GM19043 (cell line): ENCODE measurements at regions not wholly inside any gene's neighbourhood (a gene's known extent, or its start where the extent isn't known, plus 50 kb on each side); places are given as distances from the start of the nearest gene placed in this dataset.

ENCODE experiments used
- ATAC-seq: cut with Tn5 transposase; IDR thresholded peaks from one replicate; pipeline ENCODE4 v1.9.1; 2021; ENCODE audit warnings: low read depth; ENCODE audit not compliant: unreplicated experiment

- no peak for ATAC-seq
These were observed 440.0 kb upstream of the IGFBP7 start for GRCh38 chr4:57550198-57550597.

- ATAC-seq, result no peak
These were observed 438.7 kb upstream of the IGFBP7 start for GRCh38 chr4:57548856-57549255.

GRCh38 chr4:57544811-57545654 is 434.8 kb upstream of the IGFBP7 start:
- ATAC-seq, result no peak

GRCh38 chr4:57504797-57505530 is 394.8 kb upstream of the IGFBP7 start:
- no peak for ATAC-seq

GRCh38 chr4:57504139-57504538 is 394.0 kb upstream of the IGFBP7 start:
- no peak for ATAC-seq

- ATAC-seq, result no peak
These were observed 391.5 kb upstream of the IGFBP7 start for GRCh38 chr4:57501720-57502119.

- no peak for ATAC-seq
These were observed 389.6 kb upstream of the IGFBP7 start for GRCh38 chr4:57499786-57500185.

- ATAC-seq, result no peak
These were observed 388.1 kb upstream of the IGFBP7 start for GRCh38 chr4:57498251-57498650.

GRCh38 chr4:57496697-57497471 is 386.7 kb upstream of the IGFBP7 start:
- ATAC-seq, result no peak

- no peak for ATAC-seq
These were observed 384.6 kb upstream of the IGFBP7 start for GRCh38 chr4:57494821-57495220.

- no peak for ATAC-seq
These were observed 382.2 kb upstream of the IGFBP7 start for GRCh38 chr4:57492251-57492878.

- no peak for ATAC-seq
These were observed 381.2 kb upstream of the IGFBP7 start for GRCh38 chr4:57491388-57491787.

GRCh38 chr4:57490520-57491255 is 380.5 kb upstream of the IGFBP7 start:
- no peak for ATAC-seq

GRCh38 chr4:57488366-57489162 is 378.4 kb upstream of the IGFBP7 start:
- no peak for ATAC-seq

GRCh38 chr4:57475424-57475823 is 365.2 kb upstream of the IGFBP7 start:
- ATAC-seq, result no peak

GRCh38 chr4:57465321-57466056 is 355.3 kb upstream of the IGFBP7 start:
- no peak for ATAC-seq

- ATAC-seq, result no peak
These were observed 352.7 kb upstream of the IGFBP7 start for GRCh38 chr4:57462843-57463242.

GRCh38 chr4:57460967-57461366 is 350.8 kb upstream of the IGFBP7 start:
- no peak for ATAC-seq

- ATAC-seq, result no peak
These were observed 338.7 kb upstream of the IGFBP7 start for GRCh38 chr4:57448901-57449300.
